Activated naive CD8-positive, alpha-beta T cell (primary cell): ENCODE measurements at regions not wholly inside any gene's neighbourhood (a gene's known extent, or its start where the extent isn't known, plus 50 kb on each side); places are given as distances from the start of the nearest gene placed in this dataset.
A peak's percentile ranks its signal among the peaks of the same experiment; 100 is the strongest.
"Not testable (repeated sequence)": the region's sequence is repeated elsewhere in the genome, so short reads cannot be mapped to it uniquely, and the experiment has no call there.

Source experiments
- H3K27ac Mint-ChIP-seq: one replicate; pipeline ENCODE4 v1.8.0; 2021; ENCODE audit warnings: mixed read lengths
- H3K27me3 Mint-ChIP-seq: one replicate; pipeline ENCODE4 v1.8.0; 2021; ENCODE audit warnings: mixed read lengths
- H3K36me3 Mint-ChIP-seq: one replicate; pipeline ENCODE4 v1.8.0; 2021; ENCODE audit warnings: mixed read lengths
- H3K4me1 Mint-ChIP-seq: one replicate; pipeline ENCODE4 v1.8.0; 2021; ENCODE audit warnings: low read depth, mixed read lengths
- H3K4me3 Mint-ChIP-seq: one replicate; pipeline ENCODE4 v1.8.0; 2021; ENCODE audit warnings: mild to moderate bottlenecking, mixed read lengths
- H3K9me3 Mint-ChIP-seq: one replicate; pipeline ENCODE4 v1.8.0; 2021; ENCODE audit warnings: low read depth, mixed read lengths

DNA sequence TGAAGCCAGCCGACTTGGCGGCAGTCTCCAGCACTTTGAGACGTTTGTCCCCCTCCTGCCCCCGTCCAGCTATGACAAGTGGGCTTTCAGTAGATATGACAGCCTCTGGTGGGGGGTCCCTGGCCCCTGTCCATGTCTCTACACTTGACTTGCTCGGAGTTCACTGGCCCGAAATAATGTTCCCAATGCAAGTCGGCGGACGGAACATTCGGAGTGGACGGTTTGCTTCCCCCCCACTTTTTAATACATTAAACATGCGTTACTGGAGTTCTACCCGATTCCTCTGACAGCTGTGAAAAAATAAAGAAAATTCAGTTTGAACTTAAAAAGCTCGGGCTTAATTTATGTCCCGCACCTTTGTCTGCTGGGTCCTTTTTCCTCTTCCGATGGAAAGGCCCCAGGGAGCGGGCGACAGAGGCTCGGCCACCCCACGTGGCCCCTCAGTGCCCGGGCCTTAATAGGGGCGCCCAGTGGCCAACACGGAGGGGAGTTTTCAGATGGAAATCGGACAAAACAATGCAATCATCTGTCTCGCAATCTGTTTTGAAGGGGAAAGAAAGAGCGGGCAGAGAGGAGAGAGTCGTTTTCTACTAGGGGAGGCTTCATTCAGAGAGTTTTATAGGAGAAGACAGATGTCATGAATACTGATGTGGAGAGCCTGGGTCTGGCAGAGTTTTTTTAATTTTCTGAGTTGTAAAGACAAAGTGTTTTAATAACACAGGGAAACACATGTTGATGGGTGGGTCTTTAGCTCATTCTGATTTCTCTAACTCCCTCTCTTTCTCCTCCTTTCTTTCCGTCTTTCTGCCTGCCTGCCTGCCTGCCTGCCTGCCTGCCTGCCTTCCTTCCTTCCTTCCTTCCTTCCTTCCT lies 50.2 kb downstream of the SMIM38 start:
- no peaks in the 10 kb centered on the region for H3K4me1 Mint-ChIP-seq

DNA sequence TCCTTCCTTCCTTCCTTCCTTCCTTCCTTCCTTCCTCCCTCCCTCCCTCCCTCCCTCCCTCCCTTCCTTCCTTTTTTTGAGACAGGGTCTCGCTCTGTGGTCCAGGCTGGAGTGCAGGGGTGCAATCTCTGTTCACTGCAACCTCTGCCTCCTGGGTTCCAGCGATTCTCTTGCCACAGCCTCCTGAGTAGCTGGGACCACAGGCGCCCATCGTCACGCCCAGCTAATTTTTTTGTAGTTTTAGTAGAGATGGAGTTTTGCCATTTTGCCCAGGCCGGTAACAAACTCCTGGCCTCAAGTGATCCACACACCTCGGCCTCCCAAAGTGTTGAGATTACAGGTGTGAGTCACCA lies 50.9 kb downstream of the SMIM38 start:
- not testable (repeated sequence) for H3K4me1 Mint-ChIP-seq, H3K36me3 Mint-ChIP-seq, H3K4me3 Mint-ChIP-seq, H3K9me3 Mint-ChIP-seq, H3K27me3 Mint-ChIP-seq, H3K27ac Mint-ChIP-seq

More for the DNA sequence above, 50.2 kb downstream of the SMIM38 start:
- peaks cover 3% of the 10 kb centered on the region for H3K36me3 Mint-ChIP-seq
- no peak overlapping the region for H3K4me3 Mint-ChIP-seq
- no peaks in the 10 kb centered on the region for H3K27me3 Mint-ChIP-seq
- no peak overlapping the region for H3K27ac Mint-ChIP-seq
- H3K9me3 Mint-ChIP-seq, result no peaks in the 10 kb centered on the region

DNA sequence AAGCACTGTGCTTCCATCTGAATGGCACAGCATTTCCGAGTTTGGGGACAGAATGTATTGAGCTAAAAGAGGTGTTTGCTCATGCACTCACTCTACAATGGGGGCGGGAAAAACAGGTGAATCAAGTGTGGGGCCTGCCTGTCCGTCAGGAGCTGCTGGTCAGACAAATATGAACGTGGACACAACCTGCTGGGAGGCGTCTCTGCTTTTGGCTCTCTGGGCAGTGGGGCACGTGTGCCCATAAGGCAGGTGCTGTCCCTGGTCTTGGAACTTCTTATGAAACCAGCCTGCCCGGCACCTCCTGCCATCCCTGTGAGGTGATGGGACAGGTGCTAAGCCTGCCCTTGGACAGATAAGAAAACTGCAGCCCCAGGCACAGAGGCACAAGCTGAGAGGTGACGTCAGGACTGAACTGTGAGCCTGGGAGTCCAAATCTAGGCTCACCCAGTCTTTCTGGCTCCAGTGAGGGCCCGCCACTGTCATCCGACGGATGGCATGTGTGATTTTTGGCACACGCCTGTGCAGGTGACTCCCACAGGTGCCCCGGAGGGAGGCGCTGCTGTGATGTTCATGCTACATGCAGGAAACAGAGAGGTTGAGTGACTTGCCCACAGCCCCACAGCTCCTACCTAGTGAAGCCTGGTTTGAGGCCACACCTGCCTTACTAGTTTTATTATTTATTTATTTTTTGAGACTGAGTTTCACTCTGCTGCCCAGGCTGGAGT lies 51.6 kb downstream of the SMIM38 start:
- H3K9me3 Mint-ChIP-seq, result no peaks in the 10 kb centered on the region
- H3K4me1 Mint-ChIP-seq, result peaks cover 10% of the 10 kb centered on the region
- H3K27ac Mint-ChIP-seq, result no peak overlapping the region
- H3K27me3 Mint-ChIP-seq, result peaks cover 4% of the 10 kb centered on the region
- peaks cover 3% of the 10 kb centered on the region for H3K36me3 Mint-ChIP-seq
- no peak overlapping the region for H3K4me3 Mint-ChIP-seq

DNA sequence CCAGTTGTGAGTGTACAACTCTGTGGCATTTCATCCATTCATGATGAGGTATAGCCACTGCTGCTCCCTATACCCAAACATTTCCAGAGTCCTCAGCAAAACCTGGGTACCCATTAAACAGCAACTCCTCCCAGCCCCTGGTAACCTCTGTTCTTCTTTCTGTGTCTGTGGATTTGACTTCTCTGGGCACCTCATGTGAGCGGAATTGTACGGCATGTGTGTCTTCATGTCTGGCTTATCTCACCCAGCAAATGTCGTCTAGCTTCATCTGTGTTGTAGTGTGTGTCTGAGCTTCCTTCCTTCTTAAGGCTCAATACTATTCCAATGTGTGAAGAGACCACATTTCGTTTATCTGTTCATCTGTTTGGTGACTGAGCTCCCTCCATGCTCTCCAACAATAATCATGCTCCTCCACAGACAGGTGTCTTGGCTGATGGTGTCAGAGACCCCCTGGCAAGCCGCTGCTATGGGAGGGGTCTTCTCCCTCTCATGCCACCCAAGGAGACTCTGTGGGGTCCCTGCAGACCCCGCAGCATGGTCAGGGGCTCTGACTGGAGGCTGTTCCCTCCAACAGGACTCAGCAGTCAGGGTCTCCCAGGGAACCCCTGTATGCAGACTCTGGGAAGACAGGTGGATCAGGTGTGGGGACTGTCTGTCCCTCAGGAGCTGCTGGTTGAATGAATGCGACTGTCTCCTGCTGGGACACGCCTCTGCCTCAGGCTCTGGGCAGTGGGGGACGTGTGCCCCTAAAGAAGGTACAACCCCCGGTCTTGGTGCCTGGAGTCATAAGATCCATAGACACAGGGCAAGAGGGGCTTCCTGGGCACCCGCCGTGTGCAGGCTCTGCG lies 52.7 kb downstream of the SMIM38 start:
- H3K4me1 Mint-ChIP-seq, result peaks cover 14% of the 10 kb centered on the region
- peaks cover 4% of the 10 kb centered on the region for H3K27me3 Mint-ChIP-seq
- no peak overlapping the region for H3K4me3 Mint-ChIP-seq
- H3K36me3 Mint-ChIP-seq, result peaks cover 3% of the 10 kb centered on the region
- no peak overlapping the region for H3K27ac Mint-ChIP-seq
- H3K9me3 Mint-ChIP-seq, result no peaks in the 10 kb centered on the region

DNA sequence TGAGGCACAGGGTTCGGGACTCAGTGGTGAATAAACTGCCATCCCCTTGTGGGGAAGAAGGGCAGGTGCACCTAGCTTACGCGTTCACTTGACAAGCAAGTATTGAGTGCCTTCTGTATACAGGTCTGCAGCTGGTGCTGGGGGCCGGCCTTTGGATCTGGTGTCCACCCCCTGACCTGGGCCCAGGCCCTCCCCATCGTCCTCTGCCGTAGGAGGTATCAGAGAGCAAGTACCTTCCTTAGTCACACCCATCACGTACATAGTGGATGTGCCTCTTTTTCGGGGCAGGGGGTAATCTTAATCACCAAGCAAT lies 53.3 kb downstream of the SMIM38 start:
- Mint-ChIP-seq H3K9me3 (no peaks in the 10 kb centered on the region), H3K4me1 (peaks cover 19% of the 10 kb centered on the region), H3K27ac (no peak overlapping the region), H3K36me3 (peaks cover 3% of the 10 kb centered on the region), H3K27me3 (peaks cover 4% of the 10 kb centered on the region), H3K4me3 (no peak overlapping the region)

DNA sequence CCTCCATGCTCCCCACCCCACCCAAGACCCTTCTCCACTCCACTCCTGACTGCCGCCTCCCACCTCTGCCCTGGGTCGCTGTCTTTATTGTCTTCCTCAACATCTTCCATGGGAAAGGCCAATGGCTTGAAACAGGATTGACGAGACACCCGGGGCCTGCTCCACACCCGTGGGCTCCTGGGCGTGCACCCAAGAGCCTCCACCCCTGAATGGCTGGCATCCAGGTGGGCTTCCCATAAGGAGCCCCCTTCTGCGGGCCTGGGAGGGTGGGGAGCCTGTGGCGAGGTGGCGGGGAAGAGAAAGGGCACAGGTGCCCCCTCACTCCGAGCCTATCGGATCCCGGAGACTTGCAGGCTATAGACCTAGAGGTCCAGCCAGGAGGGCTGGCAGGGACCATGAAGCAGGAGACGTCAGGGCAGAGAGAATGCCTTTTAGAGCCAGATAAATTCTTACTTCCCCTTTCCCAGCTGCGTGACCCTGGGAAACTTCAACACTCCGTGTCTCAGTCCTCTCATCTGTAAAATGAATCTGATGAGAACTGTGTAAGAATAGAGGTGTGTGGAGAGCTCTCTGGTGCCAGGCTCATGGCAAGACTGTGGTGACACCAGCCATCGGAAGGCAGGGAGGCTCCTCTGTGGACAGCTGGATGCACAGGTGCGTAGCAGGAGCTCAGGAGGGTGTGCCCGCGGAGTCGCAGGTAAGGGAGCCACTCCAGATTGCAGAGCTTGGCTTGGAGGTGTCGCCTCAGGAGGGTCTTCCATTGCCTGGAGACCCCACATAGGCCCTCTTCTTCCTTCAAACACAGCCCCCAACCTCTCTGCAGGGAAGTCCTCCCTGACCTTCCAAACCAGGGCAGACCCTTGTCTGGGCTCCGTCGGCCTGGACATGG lies 53.9 kb downstream of the SMIM38 start:
- no peaks in the 10 kb centered on the region for H3K9me3 Mint-ChIP-seq

DNA sequence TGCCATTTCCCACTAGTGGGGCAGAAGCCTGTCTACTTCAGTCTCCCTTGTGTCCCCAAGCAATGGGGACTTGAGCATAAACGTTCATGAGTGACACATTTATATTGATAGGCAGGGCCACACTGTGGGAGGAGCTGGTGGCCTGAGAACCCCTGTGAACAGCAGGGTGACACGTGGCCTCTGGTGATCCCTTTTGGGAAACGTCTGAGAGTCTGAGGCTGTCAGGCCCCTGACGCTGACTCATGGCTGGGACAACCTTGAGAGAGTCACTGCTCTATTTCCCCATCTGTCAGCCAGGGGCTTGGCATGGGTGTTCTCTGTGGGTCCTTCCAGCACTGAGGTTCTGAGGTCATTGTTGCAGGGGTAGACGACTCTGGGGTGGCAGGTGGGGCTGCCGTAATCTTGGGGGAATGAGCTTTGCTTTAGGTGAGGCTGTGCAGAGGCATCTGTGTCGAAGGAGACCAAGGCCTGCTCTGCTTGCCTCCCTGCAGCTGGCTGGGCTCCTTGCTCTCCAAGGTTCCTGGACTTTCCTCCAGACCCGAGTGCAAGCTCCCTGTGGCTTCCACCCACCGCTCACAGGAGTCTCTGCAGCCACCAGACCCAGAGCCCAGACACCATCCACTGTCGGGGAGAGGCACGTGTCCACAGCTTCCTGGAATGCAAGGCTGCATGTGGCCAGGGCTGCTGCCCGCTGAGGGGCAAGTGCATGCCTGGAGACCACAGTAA lies 54.7 kb downstream of the SMIM38 start:
- H3K4me3 Mint-ChIP-seq, result no peak overlapping the region
- no peaks in the 10 kb centered on the region for H3K9me3 Mint-ChIP-seq
- H3K4me1 Mint-ChIP-seq, result peaks cover 19% of the 10 kb centered on the region
- peaks cover 3% of the 10 kb centered on the region for H3K36me3 Mint-ChIP-seq
- peaks cover 4% of the 10 kb centered on the region for H3K27me3 Mint-ChIP-seq
- no peak overlapping the region for H3K27ac Mint-ChIP-seq

More for the DNA sequence above, 53.9 kb downstream of the SMIM38 start:
- H3K4me3 Mint-ChIP-seq, result no peak overlapping the region
- peaks cover 4% of the 10 kb centered on the region for H3K27me3 Mint-ChIP-seq
- no peak overlapping the region for H3K27ac Mint-ChIP-seq
- H3K36me3 Mint-ChIP-seq, result peaks cover 3% of the 10 kb centered on the region
- H3K4me1 Mint-ChIP-seq, result peaks cover 19% of the 10 kb centered on the region

DNA sequence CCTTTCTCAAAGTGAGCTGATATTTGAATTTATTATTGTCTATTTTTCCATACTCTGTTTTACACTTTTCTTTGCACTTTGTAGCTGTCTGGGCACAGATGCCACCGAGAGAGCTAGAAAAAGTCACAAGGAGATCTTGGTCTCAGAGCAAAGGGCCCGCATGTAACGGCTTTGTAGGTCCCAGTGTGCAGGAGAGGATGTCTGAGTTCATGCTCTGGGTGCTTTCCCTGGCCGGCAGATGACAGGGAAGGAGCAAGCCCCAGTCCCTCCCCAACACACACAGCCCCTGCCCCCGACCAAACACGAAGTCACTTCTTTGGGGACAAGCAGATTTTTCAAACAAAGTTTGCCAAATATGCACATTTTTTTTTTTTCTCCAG lies 55.8 kb downstream of the SMIM38 start:
- H3K36me3 Mint-ChIP-seq, result peaks cover 3% of the 10 kb centered on the region
- peaks cover 19% of the 10 kb centered on the region for H3K4me1 Mint-ChIP-seq
- H3K9me3 Mint-ChIP-seq, result no peaks in the 10 kb centered on the region
- no peak overlapping the region for H3K4me3 Mint-ChIP-seq
- H3K27ac Mint-ChIP-seq, result no peak overlapping the region
- peaks cover 4% of the 10 kb centered on the region for H3K27me3 Mint-ChIP-seq

DNA sequence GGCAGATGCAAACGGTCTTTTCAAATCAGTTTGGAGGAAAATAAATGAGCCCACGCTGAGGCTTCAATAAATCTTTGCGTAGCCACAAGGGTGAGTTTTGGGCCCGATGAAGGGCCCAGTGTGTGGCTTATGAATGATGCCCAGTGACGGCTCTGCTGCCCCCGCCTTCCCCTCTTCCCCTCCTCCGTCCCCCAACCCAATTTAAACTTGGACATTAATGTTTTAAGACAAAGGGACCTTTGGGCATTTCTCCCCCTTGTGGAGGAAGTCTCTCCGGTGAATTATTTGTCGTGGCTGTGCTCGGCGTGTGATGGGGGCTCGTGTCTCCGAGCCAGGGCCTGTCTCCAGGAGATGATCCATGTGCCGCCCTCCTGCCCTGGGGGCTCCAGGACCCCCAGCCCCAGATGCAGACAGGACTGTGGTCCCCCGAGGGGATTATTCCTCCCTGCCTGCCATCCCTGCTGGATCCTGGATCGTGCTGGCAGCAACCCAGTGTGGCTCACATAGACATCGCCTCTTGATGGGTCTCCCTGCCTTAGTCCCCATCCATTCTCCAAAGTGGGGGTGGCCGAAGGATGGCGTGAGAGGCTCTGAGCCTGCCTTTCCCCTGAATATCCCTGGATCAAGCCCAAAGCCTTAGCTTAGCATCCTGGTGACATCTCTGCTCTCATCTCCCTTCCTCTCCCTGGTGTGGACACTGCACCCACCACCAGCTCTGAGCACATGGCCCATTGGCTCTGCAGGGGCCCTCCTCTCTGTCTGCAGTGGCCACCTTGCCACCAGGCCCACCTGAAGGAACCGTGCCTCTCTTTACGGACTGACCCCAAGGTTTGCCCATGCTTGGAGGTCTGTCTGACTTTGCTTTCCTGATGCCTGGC lies 56.4 kb downstream of the SMIM38 start:
- Mint-ChIP-seq H3K27me3 (peaks cover 4% of the 10 kb centered on the region), H3K9me3 (no peaks in the 10 kb centered on the region), H3K36me3 (peaks cover 3% of the 10 kb centered on the region), H3K4me3 (peak overlapping the region; percentile 44), H3K4me1 (peaks cover 19% of the 10 kb centered on the region), H3K27ac (no peak overlapping the region)

DNA sequence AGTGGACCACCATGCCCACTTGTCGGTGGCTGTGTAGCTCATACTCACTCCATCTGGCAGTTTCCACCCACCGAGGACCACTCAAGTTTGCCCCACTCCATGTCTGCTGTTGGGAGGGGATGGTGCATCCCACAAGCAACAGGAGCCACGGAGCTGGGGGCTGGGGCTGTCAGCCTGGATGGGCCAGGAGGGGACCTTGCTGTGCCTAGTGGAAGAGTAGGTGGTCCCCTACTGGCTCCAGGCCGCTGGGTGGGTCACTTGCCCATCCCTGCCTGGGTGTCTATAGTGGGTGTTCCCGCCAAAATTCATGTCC lies 57.0 kb downstream of the SMIM38 start:
- Mint-ChIP-seq H3K36me3 (peaks cover 3% of the 10 kb centered on the region), H3K4me1 (peaks cover 19% of the 10 kb centered on the region), H3K9me3 (no peaks in the 10 kb centered on the region), H3K27me3 (peaks cover 4% of the 10 kb centered on the region), H3K4me3 (no peak overlapping the region), H3K27ac (no peak overlapping the region)

DNA sequence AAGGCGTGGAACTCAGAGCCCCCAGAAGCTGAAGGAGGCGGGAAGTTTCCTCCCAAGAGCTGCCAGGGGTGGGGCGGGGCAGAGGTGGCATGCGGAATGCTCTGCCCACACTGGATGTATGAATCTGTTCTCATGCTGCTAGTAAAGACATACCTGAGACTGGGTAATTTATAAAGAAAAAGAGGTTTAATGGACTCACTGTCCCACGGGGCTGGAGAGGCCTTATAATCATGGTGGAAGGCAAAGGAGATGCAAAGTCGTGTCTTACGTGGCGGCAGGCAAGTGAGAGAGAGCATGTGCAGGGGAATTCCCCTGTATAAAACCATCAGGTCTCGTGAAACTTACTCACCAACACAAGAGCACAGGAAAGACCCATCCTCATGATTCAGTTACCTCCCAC lies 57.6 kb downstream of the SMIM38 start:
- Mint-ChIP-seq H3K4me3 (no peak overlapping the region), H3K27me3 (peaks cover 4% of the 10 kb centered on the region), H3K36me3 (peaks cover under 1% of the 10 kb centered on the region), H3K4me1 (peaks cover 19% of the 10 kb centered on the region), H3K27ac (peak overlapping the region; percentile 61), H3K9me3 (no peaks in the 10 kb centered on the region)

DNA sequence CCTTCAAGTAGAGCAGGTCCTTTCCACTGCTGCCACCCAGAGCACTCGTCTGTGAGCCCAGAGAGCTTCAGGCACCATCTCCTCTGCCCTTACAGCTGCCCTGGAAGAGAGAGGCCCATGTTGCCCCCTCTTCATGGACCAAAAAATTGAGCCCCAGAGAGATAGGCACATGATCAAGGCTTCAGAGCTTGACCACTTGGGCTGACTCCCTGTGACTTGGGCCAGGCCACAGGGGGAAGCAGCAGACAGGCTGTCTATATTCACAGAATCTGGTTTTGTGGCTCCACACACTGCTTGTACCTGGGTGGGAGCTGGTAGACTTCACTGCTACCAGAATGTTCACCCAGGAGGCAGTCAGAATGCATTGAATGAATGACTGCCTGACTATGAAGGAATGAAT lies 58.2 kb downstream of the SMIM38 start:
- H3K27ac Mint-ChIP-seq, result peak overlapping the region; percentile 61
- peaks cover 4% of the 10 kb centered on the region for H3K27me3 Mint-ChIP-seq
- no peak overlapping the region for H3K4me3 Mint-ChIP-seq

DNA sequence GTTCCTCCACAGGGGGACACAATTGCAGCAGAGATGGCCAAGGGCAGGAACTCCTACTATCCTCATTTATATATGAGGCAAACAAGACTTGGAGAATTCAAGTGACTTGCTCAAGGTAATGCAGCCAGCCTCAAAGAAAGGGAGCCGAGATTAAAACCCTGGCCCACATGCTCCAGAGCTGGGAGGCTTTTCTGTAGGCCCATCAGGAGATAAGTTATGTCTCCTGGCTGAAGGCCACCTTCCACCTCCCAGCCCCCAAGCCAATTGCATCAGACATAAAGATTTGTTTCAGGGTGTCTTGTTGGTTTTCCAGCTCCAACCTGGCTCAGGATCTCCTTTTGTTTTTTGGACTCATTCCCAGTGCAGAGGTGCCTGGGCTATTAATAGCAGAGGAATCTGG lies 59.5 kb downstream of the SMIM38 start:
- no peaks in the 10 kb centered on the region for H3K36me3 Mint-ChIP-seq
- H3K27ac Mint-ChIP-seq, result no peak overlapping the region
- H3K4me1 Mint-ChIP-seq, result peaks cover 19% of the 10 kb centered on the region
- H3K4me3 Mint-ChIP-seq, result no peak overlapping the region
- no peaks in the 10 kb centered on the region for H3K9me3 Mint-ChIP-seq
- peaks cover 4% of the 10 kb centered on the region for H3K27me3 Mint-ChIP-seq

More for the DNA sequence above, 58.2 kb downstream of the SMIM38 start:
- Mint-ChIP-seq H3K9me3 (no peaks in the 10 kb centered on the region), H3K36me3 (no peaks in the 10 kb centered on the region), H3K4me1 (peaks cover 19% of the 10 kb centered on the region)
